Spleen (tissue), 11 donors: ENCODE measurements at regions not wholly inside any gene's neighbourhood (a gene's known extent, or its start where the extent isn't known, plus 50 kb on each side); places are given as distances from the start of the nearest gene placed in this dataset.

Source experiments
- DNase-seq: peaks from one replicate; pipeline ENCODE4 v3.0.0-alpha.2; 2020
- H3K27ac ChIP-seq, 8 donors: fragments of 200-600 bp; sonication (generic) in 7 of 8; 1 replicate in 4 of 8; 2 replicates in 4 of 8; pipeline versions ENCODE4 v1.5.0 to v1.8.0; 2016 to 2021; ENCODE audit warnings: inconsistent platforms in 4 of 8, mild to moderate bottlenecking in 4 of 8, moderate library complexity in 1 of 8
- H3K27me3 ChIP-seq, 7 donors: fragments of 200-600 bp; sonication (generic) in 6 of 7; replicated peaks in 1 of 7; 1 replicate in 4 of 7; 2 replicates in 3 of 7; pipeline versions ENCODE4 v1.5.0 to v1.8.0; 2016 to 2021; ENCODE audit warnings: inconsistent platforms in 3 of 7, mild to moderate bottlenecking in 1 of 7
- H3K36me3 ChIP-seq, 6 donors: fragments of 200-600 bp; sonication (generic) in 5 of 6; 1 replicate in 4 of 6; 2 replicates in 2 of 6; pipeline versions ENCODE4 v1.5.0 to v1.8.0; 2016 to 2021; ENCODE audit warnings: inconsistent platforms in 2 of 6
- H3K4me1 ChIP-seq, 6 donors: fragments of 200-600 bp; sonication (generic) in 5 of 6; 1 replicate in 3 of 6; 2 replicates in 3 of 6; pipeline versions ENCODE4 v1.5.0 to v1.8.0; 2016 to 2021; ENCODE audit warnings: inconsistent platforms in 3 of 6
- H3K4me3 ChIP-seq, 8 donors: fragments of 200-600 bp; sonication (generic) in 7 of 8; 1 replicate in 4 of 8; 2 replicates in 4 of 8; pipeline versions ENCODE4 v1.5.0 to v1.8.0; 2016 to 2021; ENCODE audit warnings: inconsistent platforms in 4 of 8, mild to moderate bottlenecking in 4 of 8, moderate library complexity in 2 of 8
- H3K9me3 ChIP-seq, 8 donors: fragments of 200-600 bp; sonication (generic) in 7 of 8; 1 replicate in 4 of 8; 2 replicates in 4 of 8; pipeline versions ENCODE4 v1.5.0 to v1.8.0; 2016 to 2021; ENCODE audit warnings: inconsistent platforms in 4 of 8
- POLR2A ChIP-seq, 3 donors: fragments of 450-650 bp; IDR thresholded peaks; one replicate each; pipeline ENCODE4 v1.5.1; 2017; ENCODE audit warnings: antibody characterized with exemption in 3 of 3, mild to moderate bottlenecking in 1 of 3
- POLR2AphosphoS5 ChIP-seq, 3 donors: sonication (generic); formaldehyde crosslinking; IDR thresholded peaks; one replicate each; pipeline ENCODE4 v1.5.1; 2017; ENCODE audit warnings: antibody characterized with exemption in 3 of 3
- WGBS, 5 donors: extraction: QIAGEN DNeasy Blood & Tissue Kit in 3 of 5; methylation state at CpG; one replicate each; pipeline versions ENCODE4 v1.1.5 to v1.1.7; 2013 to 2018; 5-methylcytosine and 5-hydroxymethylcytosine counted together
- intact Hi-C: fragments of 100-400 bp; cut with DNase I; formaldehyde crosslinking; loops from one replicate; pipeline ENCODE4 v1.15.0; 2023; ENCODE audit warnings: low total_unique reads
- TF ChIP-seq, protein P1 (sequence below), 11 experiments: fragments of 200-600 bp in 7 of 11; fragments of 450-650 bp in 4 of 11; sonication (generic) in 4 of 11; IDR thresholded peaks in 8 of 11; conservative IDR thresholded peaks in 3 of 11; 1 replicate in 7 of 11; 2 replicates in 4 of 11; pipeline versions ENCODE4 v1.4.0 to v1.8.0; 2016 to 2021; ENCODE audit warnings: antibody characterized with exemption in 11 of 11, inconsistent platforms in 4 of 11, mild to moderate bottlenecking in 1 of 11
- donor health status: healthy with polysubstance abuse.
- donor health status: DM: no; HTN: no; CAD: no; lungs with moderate emphysema.
- donor health status: DM: no; HTN: no; CAD: no.
- donor health status: Bipolar disorder and iron deficiency.
- donor health status: healthy.
- donor health status: DM: no; HTN: no; CAD: no.
- donor health status: DM: yes; HTN: yes; CAD: no.

DNA sequence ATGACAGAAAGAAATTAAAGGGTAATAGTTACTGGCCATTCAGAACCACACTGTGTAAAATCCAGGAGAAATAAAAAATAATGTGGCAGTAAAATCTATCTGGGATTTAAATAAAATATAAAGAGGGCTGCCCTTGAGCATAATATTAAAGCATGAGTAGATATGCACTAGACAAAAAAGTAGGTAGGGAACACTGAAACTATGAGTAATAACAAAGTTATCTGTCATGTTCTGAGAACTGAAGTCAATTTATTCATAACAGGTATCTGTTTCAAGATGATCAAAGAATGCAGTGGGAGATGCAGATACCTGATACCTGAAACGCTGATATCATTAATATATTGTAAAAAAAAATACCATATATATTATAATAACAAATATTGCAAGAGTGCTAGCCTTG, 1672.0 kb downstream of the SLITRK5 start:
- no peaks in the 10 kb centered on the region for H3K4me1 ChIP-seq
- H3K27me3 ChIP-seq: no peaks in the 10 kb centered on the region
- peaks cover 0 to 8% (median 4%) of the 10 kb centered on the region in 8 donors for H3K9me3 ChIP-seq
- intact Hi-C loops: no loop called here
- no peak overlapping the region for H3K4me3 ChIP-seq
- DNase-seq: no peak
- 84 to 92% (median 89%) methylated on average over 1 of the region's 1 CpG for WGBS, 5 donors
- H3K27ac ChIP-seq: no peak overlapping the region
- H3K36me3 ChIP-seq: no peaks in the 10 kb centered on the region
- TF ChIP-seq, protein P1, sequence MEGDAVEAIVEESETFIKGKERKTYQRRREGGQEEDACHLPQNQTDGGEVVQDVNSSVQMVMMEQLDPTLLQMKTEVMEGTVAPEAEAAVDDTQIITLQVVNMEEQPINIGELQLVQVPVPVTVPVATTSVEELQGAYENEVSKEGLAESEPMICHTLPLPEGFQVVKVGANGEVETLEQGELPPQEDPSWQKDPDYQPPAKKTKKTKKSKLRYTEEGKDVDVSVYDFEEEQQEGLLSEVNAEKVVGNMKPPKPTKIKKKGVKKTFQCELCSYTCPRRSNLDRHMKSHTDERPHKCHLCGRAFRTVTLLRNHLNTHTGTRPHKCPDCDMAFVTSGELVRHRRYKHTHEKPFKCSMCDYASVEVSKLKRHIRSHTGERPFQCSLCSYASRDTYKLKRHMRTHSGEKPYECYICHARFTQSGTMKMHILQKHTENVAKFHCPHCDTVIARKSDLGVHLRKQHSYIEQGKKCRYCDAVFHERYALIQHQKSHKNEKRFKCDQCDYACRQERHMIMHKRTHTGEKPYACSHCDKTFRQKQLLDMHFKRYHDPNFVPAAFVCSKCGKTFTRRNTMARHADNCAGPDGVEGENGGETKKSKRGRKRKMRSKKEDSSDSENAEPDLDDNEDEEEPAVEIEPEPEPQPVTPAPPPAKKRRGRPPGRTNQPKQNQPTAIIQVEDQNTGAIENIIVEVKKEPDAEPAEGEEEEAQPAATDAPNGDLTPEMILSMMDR (IDR thresholded peaks at IDR 0.05 in 8 of 11, conservative IDR thresholded peaks at IDR 0.05 in 3 of 11): no peak
- no peak for TF ChIP-seq POLR2AphosphoS5 (IDR thresholded peaks at IDR 0.05)
- TF ChIP-seq POLR2A (IDR thresholded peaks at IDR 0.05): no peak

DNA sequence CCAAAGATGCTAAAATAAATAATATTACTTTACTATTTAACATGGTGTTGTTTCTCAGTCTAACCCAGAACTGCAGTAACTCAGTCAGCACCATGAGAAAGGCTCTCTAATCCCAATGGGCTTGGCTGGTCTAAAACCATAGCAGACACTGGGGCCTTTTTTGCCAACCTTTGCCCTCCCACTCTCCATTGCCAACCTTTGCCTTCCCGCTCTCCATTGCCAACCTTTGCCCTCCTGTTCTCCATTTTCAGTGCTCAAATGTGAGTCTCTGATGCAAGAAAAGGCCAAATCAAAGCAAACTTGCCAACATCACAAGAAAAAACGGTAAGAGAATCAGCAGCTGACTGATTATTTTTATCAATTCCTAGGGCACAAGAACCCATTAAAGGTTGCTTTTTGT, 1681.2 kb downstream of the SLITRK5 start:
- Histone ChIP-seq H3K36me3 (no peaks in the 10 kb centered on the region), H3K4me3 (no peak overlapping the region), H3K9me3 (peaks cover 0 to 11% (median 6%) of the 10 kb centered on the region in 8 donors), H3K27me3 (no peaks in the 10 kb centered on the region), H3K4me1 (no peaks in the 10 kb centered on the region), H3K27ac (no peak overlapping the region)
- intact Hi-C loops: no loop called here
- WGBS, 5 donors: 75 to 86% (median 82%) methylated on average over 2 of the region's 2 CpGs
- DNase-seq: no peak
- TF ChIP-seq POLR2A (IDR thresholded peaks at IDR 0.05): no peak
- TF ChIP-seq, protein P1 (IDR thresholded peaks at IDR 0.05 in 8 of 11, conservative IDR thresholded peaks at IDR 0.05 in 3 of 11): no peak
- TF ChIP-seq POLR2AphosphoS5 (IDR thresholded peaks at IDR 0.05): no peak

DNA sequence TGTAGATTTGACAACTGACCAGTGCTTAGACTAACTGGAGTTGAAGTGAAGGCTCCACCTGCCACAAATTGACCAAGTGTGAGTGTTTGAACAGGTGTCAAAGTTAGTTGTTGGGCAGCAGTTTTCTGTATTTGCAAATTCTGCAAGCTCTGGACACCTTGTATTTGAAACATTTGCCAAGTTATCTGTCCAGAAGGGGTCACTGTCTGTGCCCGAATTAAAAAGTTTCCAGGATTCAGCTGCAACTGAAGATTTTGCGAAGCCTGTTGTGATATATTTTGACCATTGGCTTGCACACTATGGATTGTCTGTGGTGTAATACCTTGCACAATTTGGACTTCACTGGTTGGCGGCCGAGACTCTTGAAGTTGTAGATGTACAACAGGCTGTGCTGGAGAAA, 1690.7 kb downstream of the SLITRK5 start:
- H3K27ac ChIP-seq: no peak overlapping the region
- intact Hi-C loops: no loop called here
- peaks cover 0 to 12% (median 3%) of the 10 kb centered on the region in 8 donors for H3K9me3 ChIP-seq
- no peak for TF ChIP-seq POLR2A (IDR thresholded peaks at IDR 0.05)
- no peak for TF ChIP-seq POLR2AphosphoS5 (IDR thresholded peaks at IDR 0.05)
- TF ChIP-seq, protein P1 (IDR thresholded peaks at IDR 0.05 in 8 of 11, conservative IDR thresholded peaks at IDR 0.05 in 3 of 11): no peak
- H3K36me3 ChIP-seq: no peaks in the 10 kb centered on the region
- 77 to 93% (median 83%) methylated on average over 4 of the region's 4 CpGs for whole genome bisulfite sequencing, 5 donors
- DNase-seq: no peak
- no peak overlapping the region for H3K4me3 ChIP-seq
- H3K4me1 ChIP-seq: no peaks in the 10 kb centered on the region
- H3K27me3 ChIP-seq: no peaks in the 10 kb centered on the region

DNA sequence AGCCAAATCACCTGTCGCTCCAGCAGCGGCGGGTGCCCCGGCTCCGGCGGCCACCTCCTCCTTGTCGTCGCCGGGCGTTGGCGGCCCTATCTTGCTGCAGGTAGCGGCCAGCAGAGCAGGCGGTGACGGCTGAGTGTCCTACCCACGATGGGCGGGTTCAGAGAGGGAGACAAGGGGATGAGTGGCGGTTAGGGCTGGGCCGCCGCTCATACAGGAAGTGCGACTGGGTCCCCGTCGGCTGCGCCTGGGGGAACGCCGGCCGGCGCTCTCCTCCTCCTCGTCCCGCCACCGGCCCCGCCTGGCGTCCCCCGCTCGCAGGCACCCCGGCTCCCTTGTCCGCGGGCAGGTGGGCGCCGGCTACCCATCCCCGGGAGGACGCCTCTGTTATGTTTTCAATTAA, 1692.0 kb downstream of the SLITRK5 start:
- H3K4me1 ChIP-seq: no peaks in the 10 kb centered on the region
- 92 to 97% (median 93%) methylated on average over 28 to 41 of the region's 41 CpGs for WGBS, 5 donors
- H3K4me3 ChIP-seq: no peak overlapping the region
- H3K27me3 ChIP-seq: no peaks in the 10 kb centered on the region
- TF ChIP-seq POLR2AphosphoS5 (IDR thresholded peaks at IDR 0.05) (no peak), POLR2A (IDR thresholded peaks at IDR 0.05) (no peak)
- TF ChIP-seq, protein P1 (IDR thresholded peaks at IDR 0.05 in 8 of 11, conservative IDR thresholded peaks at IDR 0.05 in 3 of 11): no peak
- no peak for DNase-seq
- H3K9me3 ChIP-seq: peaks cover 0 to 12% (median 3%) of the 10 kb centered on the region in 8 donors
- no peaks in the 10 kb centered on the region for H3K36me3 ChIP-seq
- intact Hi-C loops: no loop called here
- no peak overlapping the region for H3K27ac ChIP-seq
